HG03378 (cell line): ENCODE measurements at regions not wholly inside any gene's neighbourhood (a gene's known extent, or its start where the extent isn't known, plus 50 kb on each side); places are given as distances from the start of the nearest gene placed in this dataset.
A peak's percentile ranks its signal among the peaks of the same experiment; 100 is the strongest.

Experiments
- ATAC-seq: cut with Tn5 transposase; IDR thresholded peaks from one replicate; pipeline ENCODE4 v1.9.1; 2021; ENCODE audit warnings: mild to moderate bottlenecking, moderate library complexity; ENCODE audit not compliant: unreplicated experiment

GRCh38 chr13:23980160-23980551 is 82.9 kb upstream of the C1QTNF9B start:
- peak; percentile 70 for ATAC-seq

- ATAC-seq, result no peak
Observed at GRCh38 chr13:23983671-23984070, 86.4 kb upstream of the C1QTNF9B start.

GRCh38 chr13:23984546-23984945 is 87.2 kb upstream of the C1QTNF9B start:
- no peak for ATAC-seq

GRCh38 chr13:23985060-23985459 is 87.8 kb upstream of the C1QTNF9B start:
- ATAC-seq, result no peak

- no peak for ATAC-seq
Observed at GRCh38 chr13:23985839-23986238, 88.5 kb upstream of the C1QTNF9B start.

- ATAC-seq, result no peak
Observed at GRCh38 chr13:23986619-23987018, 89.3 kb upstream of the C1QTNF9B start.

- ATAC-seq, result no peak
Observed at GRCh38 chr13:23987331-23987894, 90.1 kb upstream of the C1QTNF9B start.

GRCh38 chr13:23988546-23989122 is 91.3 kb upstream of the C1QTNF9B start:
- ATAC-seq, result no peak

GRCh38 chr13:23990455-23990854 is 93.2 kb upstream of the C1QTNF9B start:
- ATAC-seq, result no peak

GRCh38 chr13:23991119-23991518 is 93.8 kb upstream of the C1QTNF9B start:
- ATAC-seq, result no peak

GRCh38 chr13:23992781-23993679 is 95.7 kb upstream of the C1QTNF9B start:
- ATAC-seq, result no peak

- no peak for ATAC-seq
Observed at GRCh38 chr13:23993680-23993985, 96.3 kb upstream of the C1QTNF9B start.

GRCh38 chr13:23995283-23996073 is 98.2 kb upstream of the C1QTNF9B start:
- no peak for ATAC-seq

- ATAC-seq, result no peak
Observed at GRCh38 chr13:23996456-23996855, 99.2 kb upstream of the C1QTNF9B start.

- ATAC-seq, result no peak
Observed at GRCh38 chr13:23999424-23999823, 102.1 kb upstream of the C1QTNF9B start.

- no peak for ATAC-seq
Observed at GRCh38 chr13:24002206-24002815, 105.0 kb upstream of the C1QTNF9B start.

GRCh38 chr13:24004142-24004899 is 107.0 kb upstream of the C1QTNF9B start:
- no peak for ATAC-seq

- ATAC-seq, result no peak
Observed at GRCh38 chr13:24004971-24005370, 107.7 kb upstream of the C1QTNF9B start.

GRCh38 chr13:24005755-24006281 is 108.5 kb upstream of the C1QTNF9B start:
- peak; percentile 85 for ATAC-seq
